ENCODE measurements at regions not wholly inside any gene's neighbourhood (a gene's known extent, or its start where the extent isn't known, plus 50 kb on each side); places are given as distances from the start of the nearest gene placed in this dataset.

- H3K27me3 ChIP-seq (replicated peaks in 1 of 2; ENCODE audit: control insufficient read depth in 2 of 2, extremely low read depth in 1 of 2, insufficient read depth in 2 of 2, low read length in 1 of 2): peaks cover 0 to 7% of the 10 kb centered on the region in 2 experiments
- no peaks in the 10 kb centered on the region for H3K36me3 ChIP-seq (ENCODE audit: control insufficient read depth in 2 of 2, extremely low read depth in 1 of 2, insufficient read depth in 1 of 2, low read length in 1 of 2)
- peaks cover 12 to 23% of the 10 kb centered on the region in 2 donors for H3K27me3 Mint-ChIP-seq
- H3K4me1 Mint-ChIP-seq: no peaks in the 10 kb centered on the region
- H3K4me1 ChIP-seq (ENCODE audit: control insufficient read depth in 1 of 2, extremely low read depth in 1 of 2, insufficient read depth in 2 of 2, low read length in 2 of 2): no peaks in the 10 kb centered on the region
- no peaks in the 10 kb centered on the region for H3K36me3 Mint-ChIP-seq
- H3K4me3 ChIP-seq (ENCODE audit: control insufficient read depth in 1 of 2, extremely low read depth in 1 of 2, low read length in 1 of 2): no peak overlapping the region
- H3K27ac ChIP-seq (ENCODE audit: low read length): no peak overlapping the region
- ChIA-PET CTCF (interaction anchor here (0.6 to 0.7 kb wide), 2 partner anchors 45 to 447 kb away, joined by 3 to 5 read pairs; no protein-coding TSS in a partner anchor), POLR2A (no interaction called here)
- ATAC-seq (replicated peaks in 1 of 4) (no peak), DNase-seq (no peak)
- no peak overlapping the region for H3K4me3 Mint-ChIP-seq
- H3K9me3 ChIP-seq: no peaks in the 10 kb centered on the region
- 47% methylated on average over 5 of the region's 7 CpGs for WGBS (ENCODE audit: insufficient coverage)
- H3K27ac Mint-ChIP-seq: no peak overlapping the region
- H3K9me3 Mint-ChIP-seq: no peaks in the 10 kb centered on the region
Observed at GRCh38 chr6:6503191-6503590, 85.3 kb upstream of the LY86 start.

DNA sequence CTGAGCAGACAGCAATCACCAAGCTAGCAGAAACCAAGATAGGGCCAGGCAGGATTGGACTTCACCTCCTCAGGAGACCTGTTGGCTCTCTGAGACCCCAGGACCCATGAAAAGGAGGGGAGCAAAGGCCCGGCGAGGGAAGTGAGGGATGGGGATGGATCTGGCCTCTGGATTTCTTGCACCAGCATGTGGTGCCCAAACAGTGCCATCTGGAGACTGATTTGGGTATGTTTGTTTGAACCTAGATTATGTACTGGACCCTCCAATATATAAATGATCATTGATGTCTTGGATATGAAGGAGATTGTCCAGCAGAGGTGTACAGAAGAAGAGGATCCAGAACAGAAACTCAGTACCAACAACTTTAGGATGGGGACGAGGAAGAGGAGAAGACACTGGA, 83.4 kb upstream of the LY86 start:
- H3K27ac Mint-ChIP-seq: no peak overlapping the region
- no peak for ATAC-seq (replicated peaks in 1 of 4)
- H3K9me3 ChIP-seq: no peaks in the 10 kb centered on the region
- H3K27me3 Mint-ChIP-seq: peaks cover 6 to 33% of the 10 kb centered on the region in 2 donors
- CTCF ChIA-PET: no interaction called here
- H3K9me3 Mint-ChIP-seq: no peaks in the 10 kb centered on the region
- H3K36me3 Mint-ChIP-seq: no peaks in the 10 kb centered on the region
- H3K4me1 Mint-ChIP-seq: no peaks in the 10 kb centered on the region
- WGBS (ENCODE audit: insufficient coverage): 36% methylated on average over 1 of the region's 3 CpGs
- H3K4me1 ChIP-seq (ENCODE audit: control insufficient read depth in 1 of 2, extremely low read depth in 1 of 2, insufficient read depth in 2 of 2, low read length in 2 of 2): no peaks in the 10 kb centered on the region
- no peaks in the 10 kb centered on the region for H3K36me3 ChIP-seq (ENCODE audit: control insufficient read depth in 2 of 2, extremely low read depth in 1 of 2, insufficient read depth in 1 of 2, low read length in 1 of 2)
- H3K4me3 Mint-ChIP-seq: no peak overlapping the region
- peaks cover 0 to 7% of the 10 kb centered on the region in 2 experiments for H3K27me3 ChIP-seq (replicated peaks in 1 of 2; ENCODE audit: control insufficient read depth in 2 of 2, extremely low read depth in 1 of 2, insufficient read depth in 2 of 2, low read length in 1 of 2)
- no peak overlapping the region for H3K27ac ChIP-seq (ENCODE audit: low read length)
- DNase-seq: no peak
- H3K4me3 ChIP-seq (ENCODE audit: control insufficient read depth in 1 of 2, extremely low read depth in 1 of 2, low read length in 1 of 2): no peak overlapping the region
- POLR2A ChIA-PET: no interaction called here

GRCh38 chr6:6508643-6509042, 79.9 kb upstream of the LY86 start:
- CTCF ChIA-PET: no interaction called here
- no peaks in the 10 kb centered on the region for H3K36me3 Mint-ChIP-seq

DNA sequence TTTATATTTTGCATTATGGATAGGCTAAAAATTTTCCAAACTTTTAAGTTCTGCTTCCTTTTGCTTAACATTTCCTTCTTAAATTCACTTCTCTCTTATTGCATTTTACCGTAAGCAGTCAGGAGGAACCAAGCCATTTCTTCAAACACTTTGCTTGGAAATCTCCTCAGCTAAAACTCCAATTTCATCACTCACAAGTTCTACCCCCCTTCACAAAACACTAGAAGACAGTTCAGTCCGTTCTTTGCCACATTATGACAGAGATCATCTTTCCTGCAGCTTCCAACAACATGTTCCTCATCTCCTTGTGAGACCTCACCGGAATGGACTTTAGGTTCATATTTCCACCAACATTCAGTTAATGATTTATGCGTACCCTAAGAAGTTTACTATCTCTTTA, 79.2 kb upstream of the LY86 start:
- ATAC-seq (replicated peaks in 1 of 4): no peak
- WGBS (ENCODE audit: insufficient coverage): 88% methylated on average over 2 of the region's 4 CpGs
- Mint-ChIP-seq H3K4me1 (no peaks in the 10 kb centered on the region), H3K27ac (no peak overlapping the region), H3K27me3 (peaks cover 20 to 46% of the 10 kb centered on the region in 2 donors), H3K9me3 (no peaks in the 10 kb centered on the region), H3K36me3 (no peaks in the 10 kb centered on the region), H3K4me3 (no peak overlapping the region)
- CTCF ChIA-PET: no interaction called here
- Histone ChIP-seq H3K4me3 (ENCODE audit: control insufficient read depth in 1 of 2, extremely low read depth in 1 of 2, low read length in 1 of 2) (no peak overlapping the region), H3K27me3 (replicated peaks in 1 of 2; ENCODE audit: control insufficient read depth in 2 of 2, extremely low read depth in 1 of 2, insufficient read depth in 2 of 2, low read length in 1 of 2) (peaks cover 0 to 4% of the 10 kb centered on the region in 2 experiments), H3K36me3 (ENCODE audit: control insufficient read depth in 2 of 2, extremely low read depth in 1 of 2, insufficient read depth in 1 of 2, low read length in 1 of 2) (no peaks in the 10 kb centered on the region), H3K4me1 (ENCODE audit: control insufficient read depth in 1 of 2, extremely low read depth in 1 of 2, insufficient read depth in 2 of 2, low read length in 2 of 2) (no peaks in the 10 kb centered on the region), H3K27ac (ENCODE audit: low read length) (no peak overlapping the region), H3K9me3 (no peaks in the 10 kb centered on the region)
- POLR2A ChIA-PET: no interaction called here
- no peak for DNase-seq

More at GRCh38 chr6:6508643-6509042, 79.9 kb upstream of the LY86 start:
- Histone ChIP-seq H3K4me1 (ENCODE audit: control insufficient read depth in 1 of 2, extremely low read depth in 1 of 2, insufficient read depth in 2 of 2, low read length in 2 of 2) (no peaks in the 10 kb centered on the region), H3K9me3 (no peaks in the 10 kb centered on the region), H3K4me3 (ENCODE audit: control insufficient read depth in 1 of 2, extremely low read depth in 1 of 2, low read length in 1 of 2) (no peak overlapping the region), H3K27me3 (replicated peaks in 1 of 2; ENCODE audit: control insufficient read depth in 2 of 2, extremely low read depth in 1 of 2, insufficient read depth in 2 of 2, low read length in 1 of 2) (peaks cover 0 to 4% of the 10 kb centered on the region in 2 experiments), H3K27ac (ENCODE audit: low read length) (no peak overlapping the region), H3K36me3 (ENCODE audit: control insufficient read depth in 2 of 2, extremely low read depth in 1 of 2, insufficient read depth in 1 of 2, low read length in 1 of 2) (no peaks in the 10 kb centered on the region)
- Mint-ChIP-seq H3K27me3 (peaks cover 18 to 51% of the 10 kb centered on the region in 2 donors), H3K9me3 (no peaks in the 10 kb centered on the region), H3K4me1 (no peaks in the 10 kb centered on the region), H3K27ac (no peak overlapping the region), H3K4me3 (no peak overlapping the region)
- DNase-seq (no peak), ATAC-seq (replicated peaks in 1 of 4) (no peak)
- POLR2A ChIA-PET: no interaction called here
- WGBS (ENCODE audit: insufficient coverage): no CpG with 5 or more reads among the region's 2 CpGs

GRCh38 chr6:6512711-6513110, 75.8 kb upstream of the LY86 start:
- WGBS (ENCODE audit: insufficient coverage): no CpG with 5 or more reads among the region's 2 CpGs
- DNase-seq: no peak
- H3K27ac ChIP-seq (ENCODE audit: low read length): no peak overlapping the region
- no peak for ATAC-seq (replicated peaks in 1 of 4)
- no peak overlapping the region for H3K4me3 ChIP-seq (ENCODE audit: control insufficient read depth in 1 of 2, extremely low read depth in 1 of 2, low read length in 1 of 2)
- Mint-ChIP-seq H3K36me3 (no peaks in the 10 kb centered on the region), H3K9me3 (no peaks in the 10 kb centered on the region), H3K4me3 (no peak overlapping the region), H3K27me3 (peaks cover 37 to 53% of the 10 kb centered on the region in 2 donors), H3K4me1 (peaks cover 14 to 26% (median 18%) of the 10 kb centered on the region in 3 donors), H3K27ac (no peak overlapping the region)
- H3K36me3 ChIP-seq (ENCODE audit: control insufficient read depth in 2 of 2, extremely low read depth in 1 of 2, insufficient read depth in 1 of 2, low read length in 1 of 2): no peaks in the 10 kb centered on the region
- ChIA-PET CTCF (interaction anchor here in 1 of 2 donors (0.8 kb wide), 1 partner anchor 1334 kb away, joined by 3 read pairs; no protein-coding TSS in a partner anchor), POLR2A (interaction anchor here in 1 of 2 donors (0.5 kb wide), 1 partner anchor 13 kb away, joined by 3 read pairs; no protein-coding TSS in a partner anchor)
- no peaks in the 10 kb centered on the region for H3K9me3 ChIP-seq
- H3K27me3 ChIP-seq (replicated peaks in 1 of 2; ENCODE audit: control insufficient read depth in 2 of 2, extremely low read depth in 1 of 2, insufficient read depth in 2 of 2, low read length in 1 of 2): peaks cover 0 to 16% of the 10 kb centered on the region in 2 experiments
- peaks cover 9 to 24% of the 10 kb centered on the region in 2 experiments for H3K4me1 ChIP-seq (ENCODE audit: control insufficient read depth in 1 of 2, extremely low read depth in 1 of 2, insufficient read depth in 2 of 2, low read length in 2 of 2)

DNA sequence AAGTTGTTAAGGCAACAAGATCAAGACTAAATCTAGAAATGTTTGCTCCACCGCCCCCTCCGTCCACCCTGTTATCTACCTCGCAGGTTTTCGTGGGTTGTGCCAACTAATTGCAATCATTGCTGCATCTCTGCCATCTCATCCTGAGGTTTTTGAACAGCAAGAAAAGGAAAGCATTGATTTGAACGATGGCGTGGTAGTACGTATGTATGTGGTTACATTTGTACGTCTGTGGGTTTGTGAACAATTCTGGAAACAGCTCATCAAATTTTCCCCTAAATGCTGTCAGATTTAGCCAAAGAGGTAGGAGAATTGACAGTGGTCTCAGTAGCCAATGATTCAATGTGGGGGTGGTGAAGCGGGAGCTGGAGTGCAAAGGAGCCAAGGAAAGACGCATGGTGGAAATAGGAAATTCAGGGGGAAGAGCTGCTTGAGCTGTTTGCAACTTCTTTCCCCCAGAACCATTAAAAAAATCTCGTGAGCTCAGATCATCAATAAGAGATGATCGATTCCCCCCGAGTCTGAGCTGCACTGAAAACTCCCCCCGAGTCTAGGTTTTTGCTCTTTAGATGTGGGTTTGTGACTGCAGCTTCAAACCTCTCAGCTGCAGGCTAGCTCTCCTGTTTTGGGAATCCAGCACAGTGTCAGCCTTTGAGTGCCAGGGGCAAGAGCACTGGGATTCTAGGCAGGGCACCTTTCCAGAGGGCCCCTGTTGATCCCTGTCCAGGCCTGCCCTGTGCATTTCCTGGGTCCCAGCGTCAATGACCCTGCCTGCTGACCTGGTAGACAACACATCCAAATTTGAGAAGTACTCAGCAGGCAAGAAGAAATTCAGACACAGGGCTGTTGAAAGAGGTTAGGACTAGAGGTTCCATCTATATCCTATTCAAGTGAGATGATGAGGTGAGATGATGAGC, 72.6 kb upstream of the LY86 start:
- H3K27me3 Mint-ChIP-seq: peaks cover 45 to 57% of the 10 kb centered on the region in 2 donors
- ChIA-PET CTCF (no interaction called here), POLR2A (interaction anchor here (0.5 to 0.8 kb wide), 2 partner anchors 18 to 1050 kb away, joined by 3 to 5 read pairs; no protein-coding TSS in a partner anchor)

More for the DNA sequence above, 72.6 kb upstream of the LY86 start:
- Mint-ChIP-seq H3K4me3 (peak overlapping the region; percentile 32 to 51 (median 46)), H3K4me1 (peaks cover 17 to 44% (median 32%) of the 10 kb centered on the region in 3 donors), H3K9me3 (no peaks in the 10 kb centered on the region), H3K27ac (peak overlapping the region in 1 of 2 donors; percentile 46), H3K36me3 (no peaks in the 10 kb centered on the region)
- no peaks in the 10 kb centered on the region for H3K9me3 ChIP-seq
- no peak overlapping the region for H3K27ac ChIP-seq (ENCODE audit: low read length)
- 0% methylated on average over 6 of the region's 15 CpGs for WGBS (ENCODE audit: insufficient coverage)
- ATAC-seq (replicated peaks in 1 of 4): peak; percentile 41 to 80 (median 50)
- peaks cover 9 to 39% of the 10 kb centered on the region in 2 experiments for H3K4me1 ChIP-seq (ENCODE audit: control insufficient read depth in 1 of 2, extremely low read depth in 1 of 2, insufficient read depth in 2 of 2, low read length in 2 of 2)
- H3K4me3 ChIP-seq (ENCODE audit: control insufficient read depth in 1 of 2, extremely low read depth in 1 of 2, low read length in 1 of 2): no peak overlapping the region
- H3K27me3 ChIP-seq (replicated peaks in 1 of 2; ENCODE audit: control insufficient read depth in 2 of 2, extremely low read depth in 1 of 2, insufficient read depth in 2 of 2, low read length in 1 of 2): peaks cover 0 to 24% of the 10 kb centered on the region in 2 experiments
- DNase-seq: peak in 27 of 35 experiments; percentile 18 to 76 (median 39)
- H3K36me3 ChIP-seq (ENCODE audit: control insufficient read depth in 2 of 2, extremely low read depth in 1 of 2, insufficient read depth in 1 of 2, low read length in 1 of 2): no peaks in the 10 kb centered on the region

Data from T-cell (primary cell).